ENCODE measurements at regions not wholly inside any gene's neighbourhood (a gene's known extent, or its start where the extent isn't known, plus 50 kb on each side); places are given as distances from the start of the nearest gene placed in this dataset.

DNA sequence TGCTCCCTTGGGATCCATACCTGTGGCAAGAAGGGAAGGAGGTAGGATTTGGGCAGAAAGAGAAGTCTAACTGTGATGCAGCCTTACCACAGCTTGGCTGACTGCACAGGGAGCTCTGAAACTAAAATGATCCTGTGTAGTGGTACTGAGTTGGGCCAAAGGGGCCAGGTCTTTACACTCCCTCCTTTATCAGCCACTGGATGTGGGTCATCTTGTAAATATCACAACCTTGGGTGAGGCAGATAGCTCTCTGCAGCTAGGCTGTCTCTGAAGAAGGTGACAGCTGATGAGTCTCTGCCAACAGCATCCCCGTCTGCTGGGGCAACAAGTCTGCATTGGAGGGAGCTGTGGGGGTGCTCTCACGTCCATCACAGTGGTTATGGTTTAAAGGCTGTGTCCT lies 95.9 kb upstream of the CAND1 start:
- no peak for TF ChIP-seq CTCF (IDR thresholded peaks at IDR 0.05)
- TF ChIP-seq POLR2A (IDR thresholded peaks at IDR 0.05) = no peak
